WTC11 (cell line): ENCODE measurements at regions not wholly inside any gene's neighbourhood (a gene's known extent, or its start where the extent isn't known, plus 50 kb on each side); places are given as distances from the start of the nearest gene placed in this dataset.

Experiments used
- ATAC-seq: fragments of 200-7000 bp; cut with Tn5 transposase; 2 replicates; pipeline ENCODE4 v1.10.0; 2021; ENCODE audit warnings: mild to moderate bottlenecking, moderate library complexity
- CTCF ChIA-PET: fragments of 300-600 bp; sonication (Branson Sonifier 250); formaldehyde crosslinking; loops from one replicate; lab custom pipeline; 2021; ENCODE audit warnings: antibody characterized with exemption; lab: Charles Lee
- POLR2A ChIA-PET: fragments of 350-600 bp; sonication (Branson Sonifier 250); formaldehyde crosslinking; loops from one replicate; lab custom pipeline; 2021; ENCODE audit warnings: antibody characterized with exemption; lab: Charles Lee
- DNase-seq: peaks from one replicate; pipeline ENCODE4 v3.0.0; 2021; ENCODE audit warnings: low spot score
- H3K27ac Mint-ChIP-seq: 2 replicates; pipeline ENCODE4 v1.8.0; 2021; ENCODE audit warnings: mixed read lengths
- H3K27me3 Mint-ChIP-seq: 2 replicates; pipeline ENCODE4 v1.8.0; 2021; ENCODE audit warnings: low read depth, mild to moderate bottlenecking, moderate library complexity, mixed read lengths
- H3K36me3 Mint-ChIP-seq: 2 replicates; pipeline ENCODE4 v1.8.0; 2021; ENCODE audit warnings: mixed read lengths
- H3K4me1 Mint-ChIP-seq: 2 replicates; pipeline ENCODE4 v1.8.0; 2022; ENCODE audit warnings: mixed read lengths
- H3K4me3 Mint-ChIP-seq: 2 replicates; pipeline ENCODE4 v1.8.0; 2021; ENCODE audit warnings: mild to moderate bottlenecking, moderate library complexity, mixed read lengths
- H3K9me3 Mint-ChIP-seq: 2 replicates; pipeline ENCODE4 v1.8.0; 2021; ENCODE audit warnings: mixed read lengths
- ELF4 ChIP-seq: sonication (generic); formaldehyde crosslinking; IDR thresholded peaks from 2 replicates; pipeline ENCODE4 v1.8.1; 2022; ENCODE audit warnings: low read depth, mild to moderate bottlenecking, moderate library complexity, missing genetic modification reagents
- FOXP1 ChIP-seq: sonication (generic); formaldehyde crosslinking; IDR thresholded peaks from 2 replicates; pipeline ENCODE4 v1.8.0; 2022; ENCODE audit warnings: missing genetic modification reagents, mild to moderate bottlenecking, moderate library complexity, borderline replicate concordance
- GTF2I ChIP-seq: fragments of 250-450 bp; sonication (Bioruptor Pico); conservative IDR thresholded peaks from 2 replicates; pipeline ENCODE4 v1.4.0; 2021; ENCODE audit warnings: mild to moderate bottlenecking
- HMGA2 ChIP-seq: fragments of 250-450 bp; sonication (Bioruptor Pico); IDR thresholded peaks from 2 replicates; pipeline ENCODE4 v1.4.0; 2021; ENCODE audit warnings: mild to moderate bottlenecking, moderate library complexity
- JAZF1 ChIP-seq: fragments of 250-450 bp; sonication (Bioruptor Pico); IDR thresholded peaks from 2 replicates; pipeline ENCODE4 v1.9.0; 2021; ENCODE audit warnings: moderate library complexity, mild to moderate bottlenecking, inconsistent platforms
- NFATC4 ChIP-seq: fragments of 250-450 bp; sonication (Bioruptor Pico); IDR thresholded peaks from 2 replicates; pipeline ENCODE4 v1.9.0; 2021; ENCODE audit warnings: mild to moderate bottlenecking
- PRRX2 ChIP-seq: fragments of 250-450 bp; sonication (Bioruptor Pico); IDR thresholded peaks from 2 replicates; pipeline ENCODE4 v1.8.0; 2021; ENCODE audit warnings: mild to moderate bottlenecking
- SMAD3 ChIP-seq: sonication (generic); formaldehyde crosslinking; IDR thresholded peaks from 2 replicates; pipeline ENCODE4 v1.8.0; 2022; ENCODE audit warnings: missing genetic modification reagents, mild to moderate bottlenecking, borderline replicate concordance
- SOX15 ChIP-seq: fragments of 250-450 bp; sonication (Bioruptor Pico); IDR thresholded peaks from 2 replicates; pipeline ENCODE4 v1.9.0; 2021; ENCODE audit warnings: mild to moderate bottlenecking
- ZBTB21 ChIP-seq: sonication (generic); formaldehyde crosslinking; IDR thresholded peaks from 2 replicates; pipeline ENCODE4 v1.8.1; 2023; ENCODE audit warnings: mild to moderate bottlenecking, missing genetic modification reagents, borderline replicate concordance
- ZNF263 ChIP-seq: sonication (generic); formaldehyde crosslinking; IDR thresholded peaks from 2 replicates; pipeline ENCODE4 v1.8.1; 2022; ENCODE audit warnings: low read depth, mild to moderate bottlenecking, moderate library complexity, missing genetic modification reagents
- ZNF671 ChIP-seq: fragments of 250-450 bp; sonication (Bioruptor Pico); IDR thresholded peaks from 2 replicates; pipeline ENCODE4 v1.8.0; 2021; ENCODE audit warnings: mild to moderate bottlenecking
- TF ChIP-seq, protein P1 (sequence below): sonication (generic); formaldehyde crosslinking; IDR thresholded peaks from 2 replicates; pipeline ENCODE4 v1.8.0; 2023; ENCODE audit warnings: missing genetic modification reagents
- TF ChIP-seq, protein P2 (sequence below): fragments of 200-600 bp; IDR thresholded peaks from 2 replicates; pipeline ENCODE4 v1.8.0; 2022; ENCODE audit warnings: antibody characterized with exemption
- TF ChIP-seq, protein P3 (sequence below): sonication (generic); formaldehyde crosslinking; IDR thresholded peaks from 2 replicates; pipeline ENCODE4 v1.8.1; 2023; ENCODE audit warnings: mild to moderate bottlenecking, missing genetic modification reagents, moderate library complexity
- TF ChIP-seq, protein P4 (sequence below): sonication (generic); formaldehyde crosslinking; IDR thresholded peaks from 2 replicates; pipeline ENCODE4 v1.8.1; 2023; ENCODE audit warnings: mild to moderate bottlenecking, moderate library complexity, missing genetic modification reagents
- TF ChIP-seq, protein P5 (sequence below): sonication (generic); formaldehyde crosslinking; IDR thresholded peaks from 2 replicates; pipeline ENCODE4 v1.8.0; 2023; ENCODE audit warnings: missing genetic modification reagents, mild to moderate bottlenecking, borderline replicate concordance
- TF ChIP-seq, protein P6 (sequence below): sonication (generic); formaldehyde crosslinking; conservative IDR thresholded peaks from 2 replicates; pipeline ENCODE4 v1.8.1; 2022; ENCODE audit warnings: mild to moderate bottlenecking, missing genetic modification reagents

DNA sequence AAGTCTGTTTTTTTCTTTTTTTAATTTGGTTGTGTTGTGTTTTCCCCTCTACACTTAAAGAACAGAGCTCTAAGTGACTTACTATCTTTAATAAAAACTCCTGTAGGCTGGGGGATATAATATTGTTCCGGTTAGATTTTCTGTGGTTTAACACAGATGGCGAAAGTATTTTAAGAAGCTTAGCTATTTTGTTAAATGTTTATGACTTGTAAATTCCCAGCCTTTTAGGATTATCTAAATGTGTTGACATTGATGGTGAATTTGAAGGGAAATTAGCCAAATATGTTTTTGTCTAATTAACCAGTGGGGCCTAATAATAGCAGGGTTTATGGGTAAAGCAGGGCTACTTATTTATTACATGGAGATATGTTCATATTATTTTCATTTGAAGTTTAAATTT is 538.5 kb downstream of the INHBA start:
- ChIA-PET CTCF (no interaction called here), POLR2A (no interaction called here)
- Mint-ChIP-seq H3K4me1 (no peaks in the 10 kb centered on the region), H3K36me3 (no peaks in the 10 kb centered on the region), H3K27me3 (no peaks in the 10 kb centered on the region), H3K4me3 (no peak overlapping the region), H3K9me3 (no peaks in the 10 kb centered on the region; the same call in 1 of the 2 replicates), H3K27ac (no peak overlapping the region)
- ATAC-seq (no peak), DNase-seq (no peak)
- TF ChIP-seq, protein P1, sequence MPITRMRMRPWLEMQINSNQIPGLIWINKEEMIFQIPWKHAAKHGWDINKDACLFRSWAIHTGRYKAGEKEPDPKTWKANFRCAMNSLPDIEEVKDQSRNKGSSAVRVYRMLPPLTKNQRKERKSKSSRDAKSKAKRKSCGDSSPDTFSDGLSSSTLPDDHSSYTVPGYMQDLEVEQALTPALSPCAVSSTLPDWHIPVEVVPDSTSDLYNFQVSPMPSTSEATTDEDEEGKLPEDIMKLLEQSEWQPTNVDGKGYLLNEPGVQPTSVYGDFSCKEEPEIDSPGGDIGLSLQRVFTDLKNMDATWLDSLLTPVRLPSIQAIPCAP (CRISPR knock-in tag), result no peak
- TF ChIP-seq NFATC4 (CRISPR knock-in tag), result no peak
- TF ChIP-seq ZBTB21 (CRISPR knock-in tag), result no peak
- TF ChIP-seq ZNF671 (CRISPR knock-in tag), result no peak
- no peak for TF ChIP-seq SOX15 (CRISPR knock-in tag)
- no peak for TF ChIP-seq SMAD3 (CRISPR knock-in tag)
- no peak for TF ChIP-seq FOXP1
- no peak for TF ChIP-seq ZNF263 (CRISPR knock-in tag)
- TF ChIP-seq, protein P2, sequence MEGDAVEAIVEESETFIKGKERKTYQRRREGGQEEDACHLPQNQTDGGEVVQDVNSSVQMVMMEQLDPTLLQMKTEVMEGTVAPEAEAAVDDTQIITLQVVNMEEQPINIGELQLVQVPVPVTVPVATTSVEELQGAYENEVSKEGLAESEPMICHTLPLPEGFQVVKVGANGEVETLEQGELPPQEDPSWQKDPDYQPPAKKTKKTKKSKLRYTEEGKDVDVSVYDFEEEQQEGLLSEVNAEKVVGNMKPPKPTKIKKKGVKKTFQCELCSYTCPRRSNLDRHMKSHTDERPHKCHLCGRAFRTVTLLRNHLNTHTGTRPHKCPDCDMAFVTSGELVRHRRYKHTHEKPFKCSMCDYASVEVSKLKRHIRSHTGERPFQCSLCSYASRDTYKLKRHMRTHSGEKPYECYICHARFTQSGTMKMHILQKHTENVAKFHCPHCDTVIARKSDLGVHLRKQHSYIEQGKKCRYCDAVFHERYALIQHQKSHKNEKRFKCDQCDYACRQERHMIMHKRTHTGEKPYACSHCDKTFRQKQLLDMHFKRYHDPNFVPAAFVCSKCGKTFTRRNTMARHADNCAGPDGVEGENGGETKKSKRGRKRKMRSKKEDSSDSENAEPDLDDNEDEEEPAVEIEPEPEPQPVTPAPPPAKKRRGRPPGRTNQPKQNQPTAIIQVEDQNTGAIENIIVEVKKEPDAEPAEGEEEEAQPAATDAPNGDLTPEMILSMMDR, result no peak
- no peak for TF ChIP-seq JAZF1
- TF ChIP-seq, protein P3, sequence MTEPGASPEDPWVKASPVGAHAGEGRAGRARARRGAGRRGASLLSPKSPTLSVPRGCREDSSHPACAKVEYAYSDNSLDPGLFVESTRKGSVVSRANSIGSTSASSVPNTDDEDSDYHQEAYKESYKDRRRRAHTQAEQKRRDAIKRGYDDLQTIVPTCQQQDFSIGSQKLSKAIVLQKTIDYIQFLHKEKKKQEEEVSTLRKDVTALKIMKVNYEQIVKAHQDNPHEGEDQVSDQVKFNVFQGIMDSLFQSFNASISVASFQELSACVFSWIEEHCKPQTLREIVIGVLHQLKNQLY (CRISPR knock-in tag), result no peak
- no peak for TF ChIP-seq PRRX2
- no peak for TF ChIP-seq GTF2I (CRISPR knock-in tag)
- no peak for TF ChIP-seq ELF4 (CRISPR knock-in tag)
- TF ChIP-seq, protein P4, sequence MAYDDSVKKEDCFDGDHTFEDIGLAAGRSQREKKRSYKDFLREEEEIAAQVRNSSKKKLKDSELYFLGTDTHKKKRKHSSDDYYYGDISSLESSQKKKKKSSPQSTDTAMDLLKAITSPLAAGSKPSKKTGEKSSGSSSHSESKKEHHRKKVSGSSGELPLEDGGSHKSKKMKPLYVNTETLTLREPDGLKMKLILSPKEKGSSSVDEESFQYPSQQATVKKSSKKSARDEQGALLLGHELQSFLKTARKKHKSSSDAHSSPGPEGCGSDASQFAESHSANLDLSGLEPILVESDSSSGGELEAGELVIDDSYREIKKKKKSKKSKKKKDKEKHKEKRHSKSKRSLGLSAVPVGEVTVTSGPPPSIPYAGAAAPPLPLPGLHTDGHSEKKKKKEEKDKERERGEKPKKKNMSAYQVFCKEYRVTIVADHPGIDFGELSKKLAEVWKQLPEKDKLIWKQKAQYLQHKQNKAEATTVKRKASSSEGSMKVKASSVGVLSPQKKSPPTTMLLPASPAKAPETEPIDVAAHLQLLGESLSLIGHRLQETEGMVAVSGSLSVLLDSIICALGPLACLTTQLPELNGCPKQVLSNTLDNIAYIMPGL (CRISPR knock-in tag), result no peak
- TF ChIP-seq, protein P5, sequence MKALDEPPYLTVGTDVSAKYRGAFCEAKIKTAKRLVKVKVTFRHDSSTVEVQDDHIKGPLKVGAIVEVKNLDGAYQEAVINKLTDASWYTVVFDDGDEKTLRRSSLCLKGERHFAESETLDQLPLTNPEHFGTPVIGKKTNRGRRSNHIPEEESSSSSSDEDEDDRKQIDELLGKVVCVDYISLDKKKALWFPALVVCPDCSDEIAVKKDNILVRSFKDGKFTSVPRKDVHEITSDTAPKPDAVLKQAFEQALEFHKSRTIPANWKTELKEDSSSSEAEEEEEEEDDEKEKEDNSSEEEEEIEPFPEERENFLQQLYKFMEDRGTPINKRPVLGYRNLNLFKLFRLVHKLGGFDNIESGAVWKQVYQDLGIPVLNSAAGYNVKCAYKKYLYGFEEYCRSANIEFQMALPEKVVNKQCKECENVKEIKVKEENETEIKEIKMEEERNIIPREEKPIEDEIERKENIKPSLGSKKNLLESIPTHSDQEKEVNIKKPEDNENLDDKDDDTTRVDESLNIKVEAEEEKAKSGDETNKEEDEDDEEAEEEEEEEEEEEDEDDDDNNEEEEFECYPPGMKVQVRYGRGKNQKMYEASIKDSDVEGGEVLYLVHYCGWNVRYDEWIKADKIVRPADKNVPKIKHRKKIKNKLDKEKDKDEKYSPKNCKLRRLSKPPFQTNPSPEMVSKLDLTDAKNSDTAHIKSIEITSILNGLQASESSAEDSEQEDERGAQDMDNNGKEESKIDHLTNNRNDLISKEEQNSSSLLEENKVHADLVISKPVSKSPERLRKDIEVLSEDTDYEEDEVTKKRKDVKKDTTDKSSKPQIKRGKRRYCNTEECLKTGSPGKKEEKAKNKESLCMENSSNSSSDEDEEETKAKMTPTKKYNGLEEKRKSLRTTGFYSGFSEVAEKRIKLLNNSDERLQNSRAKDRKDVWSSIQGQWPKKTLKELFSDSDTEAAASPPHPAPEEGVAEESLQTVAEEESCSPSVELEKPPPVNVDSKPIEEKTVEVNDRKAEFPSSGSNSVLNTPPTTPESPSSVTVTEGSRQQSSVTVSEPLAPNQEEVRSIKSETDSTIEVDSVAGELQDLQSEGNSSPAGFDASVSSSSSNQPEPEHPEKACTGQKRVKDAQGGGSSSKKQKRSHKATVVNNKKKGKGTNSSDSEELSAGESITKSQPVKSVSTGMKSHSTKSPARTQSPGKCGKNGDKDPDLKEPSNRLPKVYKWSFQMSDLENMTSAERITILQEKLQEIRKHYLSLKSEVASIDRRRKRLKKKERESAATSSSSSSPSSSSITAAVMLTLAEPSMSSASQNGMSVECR (CRISPR knock-in tag), result no peak
- TF ChIP-seq, protein P6, sequence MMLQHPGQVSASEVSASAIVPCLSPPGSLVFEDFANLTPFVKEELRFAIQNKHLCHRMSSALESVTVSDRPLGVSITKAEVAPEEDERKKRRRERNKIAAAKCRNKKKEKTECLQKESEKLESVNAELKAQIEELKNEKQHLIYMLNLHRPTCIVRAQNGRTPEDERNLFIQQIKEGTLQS (CRISPR knock-in tag), result no peak
- no peak for TF ChIP-seq HMGA2 (CRISPR knock-in tag)
